Ecto neural progenitor cell (in vitro differentiated cells): ENCODE measurements at regions not wholly inside any gene's neighbourhood (a gene's known extent, or its start where the extent isn't known, plus 50 kb on each side); places are given as distances from the start of the nearest gene placed in this dataset.

Source experiments
- DNase-seq: peaks from one replicate; pipeline ENCODE4 v3.0.0-alpha.2; 2018; ENCODE audit warnings: low spot score

GRCh38 chr2:30310371-30310770 is 79.0 kb downstream of the LBH start:
- no peak for DNase-seq

GRCh38 chr2:30310955-30311354 is 79.6 kb downstream of the LBH start:
- DNase-seq = no peak

GRCh38 chr2:30311711-30312110 is 80.4 kb downstream of the LBH start:
- DNase-seq = no peak

- DNase-seq = no peak
These were observed 81.6 kb downstream of the LBH start for GRCh38 chr2:30312916-30313315.

- DNase-seq = no peak
These were observed 83.6 kb downstream of the LBH start for GRCh38 chr2:30314981-30315380.

- DNase-seq = no peak
These were observed 84.2 kb downstream of the LBH start for GRCh38 chr2:30315391-30316063.

GRCh38 chr2:30316408-30316807 is 85.1 kb downstream of the LBH start:
- no peak for DNase-seq

GRCh38 chr2:30318987-30319782 is 87.9 kb downstream of the LBH start:
- DNase-seq = no peak

GRCh38 chr2:30321466-30321865 is 90.1 kb downstream of the LBH start:
- DNase-seq = no peak

- no peak for DNase-seq
These were observed 92.2 kb downstream of the LBH start for GRCh38 chr2:30323499-30323898.

GRCh38 chr2:30324245-30324908 is 93.0 kb downstream of the LBH start:
- no peak for DNase-seq

- no peak for DNase-seq
These were observed 94.4 kb downstream of the LBH start for GRCh38 chr2:30325600-30326328.

- DNase-seq = no peak
These were observed 95.2 kb downstream of the LBH start for GRCh38 chr2:30326497-30326896.

- DNase-seq = no peak
These were observed 99.7 kb downstream of the LBH start for GRCh38 chr2:30331038-30331437.

GRCh38 chr2:30331869-30332268 is 100.5 kb downstream of the LBH start:
- no peak for DNase-seq

- no peak for DNase-seq
These were observed 101.6 kb downstream of the LBH start for GRCh38 chr2:30332791-30333453.

GRCh38 chr2:30334762-30335363 is 103.5 kb downstream of the LBH start:
- DNase-seq = no peak

GRCh38 chr2:30336084-30336483 is 104.8 kb downstream of the LBH start:
- no peak for DNase-seq

- DNase-seq = no peak
These were observed 105.9 kb downstream of the LBH start for GRCh38 chr2:30336978-30337841.

GRCh38 chr2:30338475-30338874 is 107.1 kb downstream of the LBH start:
- DNase-seq = no peak

GRCh38 chr2:30339071-30339470 is 107.7 kb downstream of the LBH start:
- no peak for DNase-seq
